ENCODE measurements at regions not wholly inside any gene's neighbourhood (a gene's known extent, or its start where the extent isn't known, plus 50 kb on each side); places are given as distances from the start of the nearest gene placed in this dataset.
"Not testable (repeated sequence)": the region's sequence is repeated elsewhere in the genome, so short reads cannot be mapped to it uniquely, and the experiment has no call there.

- Histone ChIP-seq H3K4me2 (ENCODE audit: low read length) (no peak overlapping the region), H3K36me3 (ENCODE audit: insufficient read depth, low read length) (no peaks in the 10 kb centered on the region)
Observed at GRCh38 chr22:16717699-16718558, 107.3 kb downstream of the XKR3 start.

DNA sequence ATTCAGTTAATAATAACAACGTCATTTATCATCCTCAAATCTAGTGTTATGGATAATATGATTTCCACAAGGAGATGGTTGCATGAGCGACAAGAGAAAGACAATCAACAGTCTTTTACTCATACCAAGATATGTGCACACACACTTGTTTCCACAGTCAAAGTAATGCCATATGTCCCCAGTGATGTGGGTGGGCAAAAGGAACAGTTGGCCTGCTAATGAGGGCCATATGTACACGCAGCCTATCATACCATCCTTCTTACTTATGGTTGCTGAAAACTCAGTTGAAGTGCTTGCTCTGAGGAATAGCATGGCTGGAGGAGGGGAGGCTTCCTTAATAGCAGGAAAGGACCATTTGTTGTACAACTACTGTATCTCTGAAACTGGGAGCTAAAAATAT lies 110.6 kb downstream of the XKR3 start:
- H3K4me2 ChIP-seq (ENCODE audit: low read length); H2AFZ ChIP-seq (ENCODE audit: low read length); H3K27ac ChIP-seq (ENCODE audit: low read depth, low read length, poor library complexity, severe bottlenecking); H3K9ac ChIP-seq (ENCODE audit: low read length); H3K4me1 ChIP-seq (ENCODE audit: insufficient read depth, low read length, severe bottlenecking); H3K27me3 ChIP-seq (ENCODE audit: insufficient read depth, low read length); H3K4me3 ChIP-seq (ENCODE audit: low read depth, low read length, poor library complexity, severe bottlenecking); H4K20me1 ChIP-seq (ENCODE audit: insufficient read depth, low read length); H3K9me3 ChIP-seq (ENCODE audit: low read length); H3F3A ChIP-seq (ENCODE audit: insufficient read depth, low read length); H3K36me3 ChIP-seq (ENCODE audit: insufficient read depth, low read length); H3K9me2 ChIP-seq (ENCODE audit: low read depth, low read length); H3K79me2 ChIP-seq (ENCODE audit: insufficient read depth, low read length): not testable (repeated sequence)

More at GRCh38 chr22:16717699-16718558, 107.3 kb downstream of the XKR3 start:
- Histone ChIP-seq H3F3A (ENCODE audit: insufficient read depth, low read length) (no peaks in the 10 kb centered on the region), H3K4me3 (ENCODE audit: low read depth, low read length, poor library complexity, severe bottlenecking) (no peak overlapping the region), H3K27me3 (ENCODE audit: insufficient read depth, low read length) (no peaks in the 10 kb centered on the region), H2AFZ (ENCODE audit: low read length) (no peak overlapping the region), H3K27ac (ENCODE audit: low read depth, low read length, poor library complexity, severe bottlenecking) (no peak overlapping the region), H3K9me3 (ENCODE audit: low read length) (no peaks in the 10 kb centered on the region), H3K9ac (ENCODE audit: low read length) (no peak overlapping the region), H4K20me1 (ENCODE audit: insufficient read depth, low read length) (no peaks in the 10 kb centered on the region), H3K9me2 (ENCODE audit: low read depth, low read length) (no peaks in the 10 kb centered on the region), H3K4me1 (ENCODE audit: insufficient read depth, low read length, severe bottlenecking) (no peaks in the 10 kb centered on the region), H3K79me2 (ENCODE audit: insufficient read depth, low read length) (no peaks in the 10 kb centered on the region)
- TF ChIP-seq EZH2 (IDR thresholded peaks at IDR 0.05; ENCODE audit: borderline replicate concordance, low read length) (no peak), CTCF (IDR thresholded peaks at IDR 0.05; ENCODE audit: low read length) (no peak)

- not testable (repeated sequence) for H3K79me2 ChIP-seq (ENCODE audit: insufficient read depth, low read length); H3K9me2 ChIP-seq (ENCODE audit: low read depth, low read length); H4K20me1 ChIP-seq (ENCODE audit: insufficient read depth, low read length); H3K27ac ChIP-seq (ENCODE audit: low read depth, low read length, poor library complexity, severe bottlenecking); H3K4me1 ChIP-seq (ENCODE audit: insufficient read depth, low read length, severe bottlenecking); H3K4me2 ChIP-seq (ENCODE audit: low read length); H3K36me3 ChIP-seq (ENCODE audit: insufficient read depth, low read length); H3F3A ChIP-seq (ENCODE audit: insufficient read depth, low read length); H3K4me3 ChIP-seq (ENCODE audit: low read depth, low read length, poor library complexity, severe bottlenecking); H3K27me3 ChIP-seq (ENCODE audit: insufficient read depth, low read length); H2AFZ ChIP-seq (ENCODE audit: low read length); H3K9ac ChIP-seq (ENCODE audit: low read length); H3K9me3 ChIP-seq (ENCODE audit: low read length)
Observed at GRCh38 chr22:16702318-16702870, 109.8 kb upstream of the CCT8L2 start.

GRCh38 chr22:16700390-16700789 lies 107.8 kb upstream of the CCT8L2 start:
- not testable (repeated sequence) for H3K79me2 ChIP-seq (ENCODE audit: insufficient read depth, low read length); H3K9me3 ChIP-seq (ENCODE audit: low read length); H2AFZ ChIP-seq (ENCODE audit: low read length); H3K27me3 ChIP-seq (ENCODE audit: insufficient read depth, low read length); H3K27ac ChIP-seq (ENCODE audit: low read depth, low read length, poor library complexity, severe bottlenecking); H3K36me3 ChIP-seq (ENCODE audit: insufficient read depth, low read length); H3K4me1 ChIP-seq (ENCODE audit: insufficient read depth, low read length, severe bottlenecking); H4K20me1 ChIP-seq (ENCODE audit: insufficient read depth, low read length); H3K9ac ChIP-seq (ENCODE audit: low read length); H3F3A ChIP-seq (ENCODE audit: insufficient read depth, low read length); H3K4me3 ChIP-seq (ENCODE audit: low read depth, low read length, poor library complexity, severe bottlenecking); H3K9me2 ChIP-seq (ENCODE audit: low read depth, low read length); H3K4me2 ChIP-seq (ENCODE audit: low read length)
